ENCODE measurements at regions not wholly inside any gene's neighbourhood (a gene's known extent, or its start where the extent isn't known, plus 50 kb on each side); places are given as distances from the start of the nearest gene placed in this dataset.

GRCh38 chr15:77543159-77543882, 89.4 kb downstream of the LINGO1 start:
- POLR2A ChIA-PET = interaction anchor here (0.5 to 1.4 kb wide), 3 partner anchors 47 to 439 kb away, joined by 3 read pairs; no protein-coding TSS in a partner anchor

More at GRCh38 chr15:77543159-77543882, 89.4 kb downstream of the LINGO1 start:
- Histone ChIP-seq H4K20me1 (ENCODE audit: insufficient read depth) (no peaks in the 10 kb centered on the region), H3F3A (replicated peaks; ENCODE audit: insufficient read depth) (no peaks in the 10 kb centered on the region), H3K27ac (ENCODE audit: low read depth in 2 of 2, low read length in 1 of 2) (peak overlapping the region; percentile 16 to 17; a peak in 1 of 4 replicates), H2AFZ (ENCODE audit: low read depth) (peak overlapping the region; percentile 71), H3K27me3 (ENCODE audit: insufficient read depth) (no peaks in the 10 kb centered on the region), H3K4me2 (peak overlapping the region; percentile 72), H3K9ac (peak overlapping the region; percentile 44; the same call in 1 of the 2 replicates), H3K4me1 (ENCODE audit: control insufficient read depth in 1 of 2, insufficient read depth in 2 of 2, low read depth in 1 of 2, low read length in 1 of 2) (peaks cover 16 to 25% of the 10 kb centered on the region in 2 experiments; a peak in 3 of 4 replicates), H3K9me2 (no peaks in the 10 kb centered on the region), H3K4me3 (ENCODE audit: low read depth in 2 of 2, low read length in 1 of 2) (peak overlapping the region; percentile 42 to 46; a peak in 3 of 4 replicates), H3K79me2 (ENCODE audit: insufficient read depth) (no peaks in the 10 kb centered on the region), H3K36me3 (replicated peaks in 1 of 2; ENCODE audit: control insufficient read depth in 1 of 2, insufficient read depth in 2 of 2, low read length in 1 of 2) (no peaks in the 10 kb centered on the region), H3K9me3 (no peaks in the 10 kb centered on the region)
- peak; percentile 95 for DNase-seq
- TF ChIP-seq REST (IDR thresholded peaks at IDR 0.05; ENCODE audit: low read depth, low read length) (no peak), RCOR1 (IDR thresholded peaks at IDR 0.05; ENCODE audit: low read length) (peak; percentile 58), ELF1 (IDR thresholded peaks at IDR 0.05) (no peak), MEF2A (IDR thresholded peaks at IDR 0.05; ENCODE audit: borderline replicate concordance, low read depth) (no peak), POLR2AphosphoS5 (IDR thresholded peaks at IDR 0.05; ENCODE audit: low read depth, low read length) (no peak; the same call in 1 of the 2 replicates), GABPA (IDR thresholded peaks at IDR 0.05; ENCODE audit: low read depth) (no peak), SMC3 (IDR thresholded peaks at IDR 0.05; ENCODE audit: low read depth, low read length) (peak; percentile 97), NRF1 (IDR thresholded peaks at IDR 0.05; ENCODE audit: low read depth, low read length) (peak; percentile 74), TEAD4 (IDR thresholded peaks at IDR 0.05; ENCODE audit: borderline replicate concordance, insufficient read depth) (no peak), RFX5 (IDR thresholded peaks at IDR 0.05; ENCODE audit: low read length) (no peak), CHD2 (IDR thresholded peaks at IDR 0.05; ENCODE audit: low read length, partially characterized antibody) (peak; percentile 21), MAX (IDR thresholded peaks at IDR 0.05; ENCODE audit: low read depth) (0 out of 2 replicates have a peak, but pooled peaks have one; percentile 8), YY1 (IDR thresholded peaks at IDR 0.05; ENCODE audit: low read depth) (no peak), JUND (IDR thresholded peaks at IDR 0.05) (no peak), SIN3A (IDR thresholded peaks at IDR 0.05; ENCODE audit: borderline replicate concordance, low read depth, low read length) (no peak), EZH2phosphoT487 (IDR thresholded peaks at IDR 0.05; ENCODE audit: borderline replicate concordance, low read depth) (no peak), RAD21 (IDR thresholded peaks at IDR 0.05; ENCODE audit: low read length) (peak; percentile 99), USF2 (IDR thresholded peaks at IDR 0.05; ENCODE audit: borderline replicate concordance, low read depth, low read length) (no peak), NFIC (IDR thresholded peaks at IDR 0.05; ENCODE audit: borderline replicate concordance) (peak; percentile 28; the same call in 1 of the 2 replicates)
- TF ChIP-seq, protein P1, sequence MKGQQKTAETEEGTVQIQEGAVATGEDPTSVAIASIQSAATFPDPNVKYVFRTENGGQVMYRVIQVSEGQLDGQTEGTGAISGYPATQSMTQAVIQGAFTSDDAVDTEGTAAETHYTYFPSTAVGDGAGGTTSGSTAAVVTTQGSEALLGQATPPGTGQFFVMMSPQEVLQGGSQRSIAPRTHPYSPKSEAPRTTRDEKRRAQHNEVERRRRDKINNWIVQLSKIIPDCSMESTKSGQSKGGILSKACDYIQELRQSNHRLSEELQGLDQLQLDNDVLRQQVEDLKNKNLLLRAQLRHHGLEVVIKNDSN (IDR thresholded peaks at IDR 0.05; ENCODE audit: borderline replicate concordance, low read depth) = 0 out of 2 replicates have a peak, but pooled peaks have one; percentile 17
- TF ChIP-seq, protein P2, sequence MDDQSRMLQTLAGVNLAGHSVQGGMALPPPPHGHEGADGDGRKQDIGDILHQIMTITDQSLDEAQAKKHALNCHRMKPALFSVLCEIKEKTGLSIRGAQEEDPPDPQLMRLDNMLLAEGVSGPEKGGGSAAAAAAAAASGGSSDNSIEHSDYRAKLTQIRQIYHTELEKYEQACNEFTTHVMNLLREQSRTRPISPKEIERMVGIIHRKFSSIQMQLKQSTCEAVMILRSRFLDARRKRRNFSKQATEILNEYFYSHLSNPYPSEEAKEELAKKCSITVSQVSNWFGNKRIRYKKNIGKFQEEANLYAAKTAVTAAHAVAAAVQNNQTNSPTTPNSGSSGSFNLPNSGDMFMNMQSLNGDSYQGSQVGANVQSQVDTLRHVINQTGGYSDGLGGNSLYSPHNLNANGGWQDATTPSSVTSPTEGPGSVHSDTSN (IDR thresholded peaks at IDR 0.05) = no peak
- TF ChIP-seq, protein P3, sequence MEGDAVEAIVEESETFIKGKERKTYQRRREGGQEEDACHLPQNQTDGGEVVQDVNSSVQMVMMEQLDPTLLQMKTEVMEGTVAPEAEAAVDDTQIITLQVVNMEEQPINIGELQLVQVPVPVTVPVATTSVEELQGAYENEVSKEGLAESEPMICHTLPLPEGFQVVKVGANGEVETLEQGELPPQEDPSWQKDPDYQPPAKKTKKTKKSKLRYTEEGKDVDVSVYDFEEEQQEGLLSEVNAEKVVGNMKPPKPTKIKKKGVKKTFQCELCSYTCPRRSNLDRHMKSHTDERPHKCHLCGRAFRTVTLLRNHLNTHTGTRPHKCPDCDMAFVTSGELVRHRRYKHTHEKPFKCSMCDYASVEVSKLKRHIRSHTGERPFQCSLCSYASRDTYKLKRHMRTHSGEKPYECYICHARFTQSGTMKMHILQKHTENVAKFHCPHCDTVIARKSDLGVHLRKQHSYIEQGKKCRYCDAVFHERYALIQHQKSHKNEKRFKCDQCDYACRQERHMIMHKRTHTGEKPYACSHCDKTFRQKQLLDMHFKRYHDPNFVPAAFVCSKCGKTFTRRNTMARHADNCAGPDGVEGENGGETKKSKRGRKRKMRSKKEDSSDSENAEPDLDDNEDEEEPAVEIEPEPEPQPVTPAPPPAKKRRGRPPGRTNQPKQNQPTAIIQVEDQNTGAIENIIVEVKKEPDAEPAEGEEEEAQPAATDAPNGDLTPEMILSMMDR (IDR thresholded peaks at IDR 0.05) = peak; percentile 97
- CTCF ChIA-PET = interaction anchor here (0.5 to 7.6 kb wide), 113 partner anchors 8 to 570 kb away, joined by 3 to 134 read pairs (median 4); partner anchors contain the start of genes LINGO1 and PSTPIP1
- WGBS (ENCODE audit: low lambda C conversion rate) = 11% methylated on average over 17 of the region's 32 CpGs
